Smooth muscle cell (in vitro differentiated cells): ENCODE measurements at regions not wholly inside any gene's neighbourhood (a gene's known extent, or its start where the extent isn't known, plus 50 kb on each side); places are given as distances from the start of the nearest gene placed in this dataset.

Source experiments
- DNase-seq: peaks from one replicate; lab custom pipeline; 2025; ENCODE audit not compliant: unreplicated experiment; lab: John Stamatoyannopoulos, UW
- H2AFZ ChIP-seq: fragments of 200-600 bp; sonication (generic); 2 replicates; pipeline ENCODE4 v1.6.0; 2016; ENCODE audit warnings: antibody characterized with exemption, low read depth, mild to moderate bottlenecking
- H3F3A ChIP-seq: fragments of 200-600 bp; sonication (generic); 2 replicates; pipeline ENCODE4 v1.6.0; 2017; ENCODE audit warnings: antibody characterized with exemption, low read depth
- H3K27ac ChIP-seq: fragments of 200-600 bp; sonication (generic); 2 replicates; pipeline ENCODE4 v1.5.1; 2016; ENCODE audit warnings: low read depth, mild to moderate bottlenecking
- H3K27me3 ChIP-seq: fragments of 200-600 bp; sonication (generic); 2 replicates; pipeline ENCODE4 v1.6.1; 2016; ENCODE audit warnings: low read depth, mild to moderate bottlenecking
- H3K36me3 ChIP-seq: fragments of 200-600 bp; sonication (generic); 2 replicates; pipeline ENCODE4 v1.5.1; 2016; ENCODE audit warnings: low read depth
- H3K4me1 ChIP-seq: fragments of 200-600 bp; sonication (generic); 2 replicates; pipeline ENCODE4 v1.5.1; 2016; ENCODE audit warnings: low read depth
- H3K4me2 ChIP-seq: fragments of 200-600 bp; sonication (generic); 2 replicates; pipeline ENCODE4 v1.6.0; 2016; ENCODE audit warnings: mild to moderate bottlenecking
- H3K4me3 ChIP-seq: fragments of 200-600 bp; sonication (generic); 2 replicates; pipeline ENCODE4 v1.5.1; 2016; ENCODE audit warnings: mild to moderate bottlenecking
- H3K79me2 ChIP-seq: fragments of 200-600 bp; sonication (generic); 2 replicates; pipeline ENCODE4 v1.6.0; 2016; ENCODE audit warnings: low read depth, mild to moderate bottlenecking
- H3K9ac ChIP-seq: fragments of 200-600 bp; sonication (generic); 2 replicates; pipeline ENCODE4 v1.6.0; 2016; ENCODE audit warnings: low read depth
- H3K9me3 ChIP-seq: fragments of 200-600 bp; sonication (generic); replicated peaks from 2 replicates; pipeline ENCODE4 v1.5.1; 2016; ENCODE audit warnings: low read depth
- H4K20me1 ChIP-seq: fragments of 200-600 bp; sonication (generic); 2 replicates; pipeline ENCODE4 v1.6.0; 2016; ENCODE audit warnings: low read depth
- CTCF ChIP-seq: fragments of 200-600 bp; sonication (generic); IDR thresholded peaks from 2 replicates; pipeline ENCODE4 v1.5.1; 2017; ENCODE audit warnings: borderline replicate concordance, mild to moderate bottlenecking, antibody characterized with exemption; ENCODE audit not compliant: insufficient read depth, poor library complexity, severe bottlenecking
- WGBS: methylation state at CpG from one replicate; pipeline ENCODE4 v1.1.7; 2016; ENCODE audit warnings: low lambda C conversion rate; 5-methylcytosine and 5-hydroxymethylcytosine counted together

- H3K4me2 ChIP-seq: no peak overlapping the region
- H2AFZ ChIP-seq: no peak overlapping the region
- H3K27ac ChIP-seq: no peak overlapping the region
- no peaks in the 10 kb centered on the region for H3K79me2 ChIP-seq
- H3K27me3 ChIP-seq: no peaks in the 10 kb centered on the region
- TF ChIP-seq CTCF: no peak
- H3K4me1 ChIP-seq: no peaks in the 10 kb centered on the region
- DNase-seq: no peak
- no peak overlapping the region for H3K9ac ChIP-seq
- 10% methylated on average over 2 of the region's 2 CpGs for WGBS
- H3F3A ChIP-seq: no peaks in the 10 kb centered on the region
- H3K4me3 ChIP-seq: no peak overlapping the region
- H4K20me1 ChIP-seq: no peaks in the 10 kb centered on the region
- no peaks in the 10 kb centered on the region for H3K9me3 ChIP-seq
- no peaks in the 10 kb centered on the region for H3K36me3 ChIP-seq
Observed at GRCh38 chr4:157739242-157739641, 433.6 kb downstream of the GASK1B start.

GRCh38 chr4:157728215-157728614, 444.6 kb downstream of the GASK1B start:
- no peaks in the 10 kb centered on the region for H3F3A ChIP-seq
- H3K36me3 ChIP-seq: no peaks in the 10 kb centered on the region
- no peaks in the 10 kb centered on the region for H3K79me2 ChIP-seq
- 77% methylated on average over 3 of the region's 3 CpGs for WGBS
- no peak for DNase-seq
- no peaks in the 10 kb centered on the region for H4K20me1 ChIP-seq
- no peak overlapping the region for H3K4me2 ChIP-seq
- H3K4me3 ChIP-seq: no peak overlapping the region
- no peak overlapping the region for H3K9ac ChIP-seq
- TF ChIP-seq CTCF: no peak
- H3K9me3 ChIP-seq: no peaks in the 10 kb centered on the region
- H3K4me1 ChIP-seq: no peaks in the 10 kb centered on the region
- no peak overlapping the region for H2AFZ ChIP-seq
- H3K27me3 ChIP-seq: no peaks in the 10 kb centered on the region
- no peak overlapping the region for H3K27ac ChIP-seq

- Histone ChIP-seq H3K9me3 (no peaks in the 10 kb centered on the region), H3K27ac (no peak overlapping the region), H4K20me1 (no peaks in the 10 kb centered on the region), H3K9ac (no peak overlapping the region), H3K27me3 (no peaks in the 10 kb centered on the region), H3K4me2 (no peak overlapping the region), H3F3A (no peaks in the 10 kb centered on the region), H2AFZ (no peak overlapping the region), H3K79me2 (no peaks in the 10 kb centered on the region), H3K4me3 (no peak overlapping the region), H3K36me3 (no peaks in the 10 kb centered on the region), H3K4me1 (no peaks in the 10 kb centered on the region)
- no peak for DNase-seq
- 80% methylated on average over 2 of the region's 2 CpGs for WGBS
- no peak for TF ChIP-seq CTCF
Observed at GRCh38 chr4:157727163-157727562, 445.7 kb downstream of the GASK1B start.

- Histone ChIP-seq H3K36me3 (no peaks in the 10 kb centered on the region), H3K4me2 (no peak overlapping the region), H3K9ac (no peak overlapping the region), H3K9me3 (no peaks in the 10 kb centered on the region), H2AFZ (no peak overlapping the region), H3K4me1 (no peaks in the 10 kb centered on the region), H3K79me2 (no peaks in the 10 kb centered on the region), H4K20me1 (no peaks in the 10 kb centered on the region), H3K27me3 (no peaks in the 10 kb centered on the region), H3K27ac (no peak overlapping the region), H3F3A (no peaks in the 10 kb centered on the region), H3K4me3 (no peak overlapping the region)
- TF ChIP-seq CTCF: no peak
- no peak for DNase-seq
Observed at GRCh38 chr4:157722146-157722545, 450.7 kb downstream of the GASK1B start.
